GM12873 (cell line): ENCODE measurements at regions not wholly inside any gene's neighbourhood (a gene's known extent, or its start where the extent isn't known, plus 50 kb on each side); places are given as distances from the start of the nearest gene placed in this dataset.

Experiments used
- TF ChIP-seq, protein P1 (sequence below): IDR thresholded peaks from 2 replicates; pipeline ENCODE4 v1.5.1; 2012; ENCODE audit warnings: low read depth, mild to moderate bottlenecking, moderate library complexity, low read length, control low read depth; ENCODE audit not compliant: insufficient read depth; ENCODE audit errors: missing control alignments

DNA sequence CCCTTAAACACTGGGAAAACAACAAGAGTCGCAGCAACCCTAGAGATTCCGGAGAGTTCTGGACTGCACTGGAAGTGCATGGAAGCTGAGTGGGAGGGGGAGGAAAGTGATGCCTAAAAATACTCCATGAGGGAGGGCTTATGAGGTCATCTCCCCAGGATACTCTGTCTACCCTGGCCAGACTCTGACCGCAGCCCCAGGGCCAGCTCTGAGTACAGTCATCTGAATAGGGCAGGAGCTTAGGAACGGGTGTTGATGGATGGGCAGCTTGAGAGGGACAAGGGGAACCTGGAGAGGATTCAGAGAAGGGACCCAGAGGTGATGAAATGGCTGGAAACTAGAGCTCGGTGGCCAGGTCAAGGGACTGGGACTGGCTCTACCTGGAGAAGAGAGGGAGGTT, 79.3 kb upstream of the IGFBP5 start:
- TF ChIP-seq, protein P1, sequence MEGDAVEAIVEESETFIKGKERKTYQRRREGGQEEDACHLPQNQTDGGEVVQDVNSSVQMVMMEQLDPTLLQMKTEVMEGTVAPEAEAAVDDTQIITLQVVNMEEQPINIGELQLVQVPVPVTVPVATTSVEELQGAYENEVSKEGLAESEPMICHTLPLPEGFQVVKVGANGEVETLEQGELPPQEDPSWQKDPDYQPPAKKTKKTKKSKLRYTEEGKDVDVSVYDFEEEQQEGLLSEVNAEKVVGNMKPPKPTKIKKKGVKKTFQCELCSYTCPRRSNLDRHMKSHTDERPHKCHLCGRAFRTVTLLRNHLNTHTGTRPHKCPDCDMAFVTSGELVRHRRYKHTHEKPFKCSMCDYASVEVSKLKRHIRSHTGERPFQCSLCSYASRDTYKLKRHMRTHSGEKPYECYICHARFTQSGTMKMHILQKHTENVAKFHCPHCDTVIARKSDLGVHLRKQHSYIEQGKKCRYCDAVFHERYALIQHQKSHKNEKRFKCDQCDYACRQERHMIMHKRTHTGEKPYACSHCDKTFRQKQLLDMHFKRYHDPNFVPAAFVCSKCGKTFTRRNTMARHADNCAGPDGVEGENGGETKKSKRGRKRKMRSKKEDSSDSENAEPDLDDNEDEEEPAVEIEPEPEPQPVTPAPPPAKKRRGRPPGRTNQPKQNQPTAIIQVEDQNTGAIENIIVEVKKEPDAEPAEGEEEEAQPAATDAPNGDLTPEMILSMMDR = no peak

DNA sequence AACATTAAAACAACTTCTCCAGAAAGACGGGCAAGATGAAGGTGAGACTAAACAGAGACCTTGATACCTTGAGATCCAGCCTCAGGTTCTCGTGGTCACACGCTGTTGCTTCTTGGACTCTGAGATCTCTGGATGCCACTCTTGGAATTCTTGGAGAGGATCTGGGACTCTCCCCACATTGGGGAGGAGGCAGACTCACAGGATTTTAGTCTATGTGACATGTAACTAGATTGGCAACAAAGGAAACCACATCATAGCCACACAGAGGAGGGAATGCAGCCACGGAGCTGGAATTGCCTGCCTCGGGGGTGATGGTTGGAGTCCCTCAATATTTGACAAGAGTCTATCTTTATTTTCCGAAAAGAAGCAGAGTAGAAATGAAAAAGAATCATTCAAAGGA, 78.8 kb upstream of the IGFBP5 start:
- TF ChIP-seq, protein P1 = no peak

DNA sequence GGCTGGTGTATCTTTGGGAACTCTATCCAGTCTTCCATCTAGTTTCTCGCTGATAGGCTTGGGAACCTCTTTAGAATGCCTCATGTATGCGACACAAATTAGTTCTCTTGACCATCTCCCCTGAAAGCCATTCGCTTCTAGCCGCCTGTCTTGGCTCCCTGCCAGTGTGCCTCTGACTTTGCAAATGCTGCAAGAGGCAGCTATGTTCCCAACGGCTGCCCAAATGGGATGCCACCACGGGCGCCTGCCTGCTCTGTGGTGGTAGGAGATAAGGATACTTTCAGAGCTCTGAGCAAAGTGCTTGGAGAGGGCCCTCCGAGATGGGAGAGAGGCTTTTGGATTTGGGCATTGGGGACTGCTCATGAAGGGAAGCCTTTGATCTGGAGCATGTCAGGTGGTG, 77.7 kb upstream of the IGFBP5 start:
- TF ChIP-seq, protein P1 = no peak

DNA sequence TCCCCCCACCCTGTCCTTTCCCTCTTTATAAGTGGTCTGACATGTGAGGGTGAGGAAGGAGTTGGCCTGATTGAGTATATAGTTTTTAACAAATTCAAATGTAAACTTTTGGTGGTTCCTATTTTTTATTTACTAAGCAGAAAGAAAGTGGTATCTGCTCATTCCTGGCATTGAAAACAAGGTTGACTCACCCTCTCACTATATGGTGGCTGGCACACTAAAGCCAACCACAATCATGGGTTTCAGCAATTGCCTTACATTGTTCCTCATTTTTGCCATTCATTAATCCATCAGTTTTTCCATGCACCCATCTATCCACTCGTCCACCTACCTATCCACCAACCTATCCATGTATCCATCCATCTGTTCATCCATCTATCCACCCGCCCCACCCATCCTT, 75.4 kb upstream of the IGFBP5 start:
- TF ChIP-seq, protein P1 = no peak

DNA sequence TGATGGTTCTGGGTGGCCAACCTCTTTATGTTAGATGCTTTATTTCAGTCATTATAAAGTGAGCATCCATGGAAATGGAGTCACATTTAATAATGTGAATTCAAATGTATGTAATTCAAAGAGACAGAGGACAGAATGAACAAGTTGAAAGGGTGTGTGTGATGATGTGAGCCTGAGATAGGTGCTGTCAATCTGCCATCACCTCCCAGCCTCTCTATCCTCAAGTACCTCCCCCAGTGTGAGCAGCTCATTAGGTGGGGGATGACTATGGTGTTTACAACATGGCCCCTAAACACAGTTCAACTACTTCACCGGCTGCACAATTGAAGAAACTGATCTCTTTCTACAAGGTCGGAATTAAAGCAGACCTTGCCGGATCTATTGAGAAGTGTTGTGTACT, 74.7 kb upstream of the IGFBP5 start:
- TF ChIP-seq, protein P1 = no peak

DNA sequence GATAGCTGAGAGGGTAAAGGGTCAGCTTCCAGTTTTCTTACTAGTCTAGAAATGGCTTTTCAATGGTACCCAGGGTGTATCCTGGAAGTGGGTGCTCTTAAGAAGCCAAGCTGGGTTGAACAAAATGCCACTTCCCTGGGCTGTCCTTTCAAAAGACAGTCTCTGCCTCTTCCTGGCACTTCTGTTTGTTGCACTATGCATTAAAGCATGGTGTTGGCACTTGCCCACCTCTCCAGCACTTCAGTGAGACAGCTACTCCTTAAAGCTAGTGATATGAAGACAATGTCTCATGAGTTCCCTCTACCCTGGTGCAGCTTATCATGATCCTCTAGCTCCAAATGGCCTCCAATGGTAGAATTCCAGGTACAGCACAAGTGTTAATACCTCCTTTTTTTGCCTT, 74.3 kb upstream of the IGFBP5 start:
- TF ChIP-seq, protein P1 = no peak

DNA sequence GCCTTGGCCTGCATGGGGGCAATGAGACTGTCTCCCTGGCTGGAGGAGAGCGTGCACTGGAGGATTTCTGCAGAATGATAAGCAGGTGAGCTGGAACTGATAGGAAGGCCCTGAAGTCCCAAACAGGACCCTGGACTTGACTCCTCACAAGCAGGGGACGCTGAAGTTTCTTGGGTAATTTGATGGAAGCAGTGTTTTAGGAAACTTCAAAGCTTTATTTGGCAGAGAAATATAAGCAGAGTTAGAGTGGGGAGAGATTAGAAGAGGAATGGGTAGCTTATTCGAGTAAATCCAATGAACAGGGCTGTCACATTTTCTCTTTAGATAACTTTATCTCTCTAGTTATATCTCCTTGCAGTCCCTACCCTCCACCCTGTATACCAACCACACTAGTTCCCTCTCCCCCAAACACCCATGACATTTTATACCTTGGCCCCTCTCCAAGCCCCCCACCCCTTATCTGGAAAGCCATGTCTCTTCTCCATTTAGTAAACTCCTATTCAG, 73.6 kb upstream of the IGFBP5 start:
- TF ChIP-seq, protein P1 = no peak
